HG03159 (cell line): ENCODE measurements at regions not wholly inside any gene's neighbourhood (a gene's known extent, or its start where the extent isn't known, plus 50 kb on each side); places are given as distances from the start of the nearest gene placed in this dataset.

Source experiments
- ATAC-seq: cut with Tn5 transposase; IDR thresholded peaks from one replicate; pipeline ENCODE4 v1.9.1; 2021; ENCODE audit warnings: mild to moderate bottlenecking, moderate library complexity; ENCODE audit not compliant: unreplicated experiment

GRCh38 chr22:25365491-25366261 is 146.2 kb downstream of the CRYBB2 start:
- no peak for ATAC-seq

GRCh38 chr22:25366408-25366807 is 147.0 kb downstream of the CRYBB2 start:
- no peak for ATAC-seq

- no peak for ATAC-seq
Observed at GRCh38 chr22:25366876-25367466, 147.5 kb downstream of the CRYBB2 start.

GRCh38 chr22:25367756-25368155 is 148.3 kb downstream of the CRYBB2 start:
- ATAC-seq = no peak

- no peak for ATAC-seq
Observed at GRCh38 chr22:25368271-25368670, 148.8 kb downstream of the CRYBB2 start.

GRCh38 chr22:25369041-25369440 is 149.6 kb downstream of the CRYBB2 start:
- no peak for ATAC-seq

- no peak for ATAC-seq
Observed at GRCh38 chr22:25370322-25370721, 150.9 kb downstream of the CRYBB2 start.

GRCh38 chr22:25372000-25372595 is 152.7 kb downstream of the CRYBB2 start:
- ATAC-seq = no peak

- no peak for ATAC-seq
Observed at GRCh38 chr22:25373961-25374360, 154.5 kb downstream of the CRYBB2 start.

- no peak for ATAC-seq
Observed at GRCh38 chr22:25374869-25375268, 155.4 kb downstream of the CRYBB2 start.

- ATAC-seq = no peak
Observed at GRCh38 chr22:25375683-25376082, 156.2 kb downstream of the CRYBB2 start.

- no peak for ATAC-seq
Observed at GRCh38 chr22:25377699-25378098, 158.3 kb downstream of the CRYBB2 start.

GRCh38 chr22:25380122-25380747 is 160.8 kb downstream of the CRYBB2 start:
- no peak for ATAC-seq

GRCh38 chr22:25382762-25383161 is 163.3 kb downstream of the CRYBB2 start:
- ATAC-seq = no peak

GRCh38 chr22:25383278-25383820 is 163.9 kb downstream of the CRYBB2 start:
- no peak for ATAC-seq

- ATAC-seq = no peak
Observed at GRCh38 chr22:25383892-25384291, 164.5 kb downstream of the CRYBB2 start.

GRCh38 chr22:25386538-25386884 is 167.1 kb downstream of the CRYBB2 start:
- no peak for ATAC-seq

GRCh38 chr22:25388415-25388814 is 169.0 kb downstream of the CRYBB2 start:
- ATAC-seq = no peak

- no peak for ATAC-seq
Observed at GRCh38 chr22:25388866-25389540, 169.6 kb downstream of the CRYBB2 start.

GRCh38 chr22:25389541-25389919 is 170.1 kb downstream of the CRYBB2 start:
- no peak for ATAC-seq
